DMS 273 (cell line): ENCODE measurements at regions not wholly inside any gene's neighbourhood (a gene's known extent, or its start where the extent isn't known, plus 50 kb on each side); places are given as distances from the start of the nearest gene placed in this dataset.

Source experiments
- DNase-seq: peaks from one replicate; lab custom pipeline; 2025; ENCODE audit not compliant: unreplicated experiment; lab: John Stamatoyannopoulos, UW

DNA sequence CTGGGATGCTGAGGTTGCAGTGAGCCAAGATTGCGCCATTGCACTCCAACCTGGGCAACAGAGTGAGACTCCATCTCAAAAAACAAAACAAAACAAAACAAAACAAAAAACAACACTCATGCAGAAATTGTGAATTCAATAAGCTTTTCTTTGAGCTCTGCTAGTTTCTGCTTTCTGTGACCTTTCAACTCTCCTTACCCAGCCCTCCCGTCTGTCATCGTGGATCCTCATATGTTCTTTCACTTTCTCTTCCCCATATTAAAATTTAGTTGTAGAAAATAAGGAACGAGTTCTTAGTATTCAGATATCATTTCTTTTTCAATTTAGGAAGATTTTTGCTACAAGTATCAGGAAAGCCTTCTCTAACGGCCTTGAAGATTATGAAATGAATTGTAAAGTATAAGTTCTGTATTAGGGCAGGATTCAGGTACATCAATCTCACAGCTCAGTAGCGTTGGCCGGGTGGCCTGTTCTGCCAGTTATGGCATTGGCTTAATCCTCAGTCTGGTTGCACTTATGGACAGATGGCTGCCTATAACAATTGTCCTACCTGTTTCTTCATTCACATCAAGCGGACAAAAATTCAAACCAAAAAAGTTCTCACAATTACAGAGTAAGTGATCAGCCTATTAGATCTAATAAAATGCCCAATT, 1167.0 kb downstream of the SORCS3 start:
- DNase-seq = no peak

GRCh38 chr10:105803206-105803605, 1162.1 kb downstream of the SORCS3 start:
- DNase-seq = no peak

- no peak for DNase-seq
These were observed 1159.6 kb downstream of the SORCS3 start for GRCh38 chr10:105800641-105801040.

- no peak for DNase-seq
These were observed 1157.3 kb downstream of the SORCS3 start for GRCh38 chr10:105798328-105798889.

DNA sequence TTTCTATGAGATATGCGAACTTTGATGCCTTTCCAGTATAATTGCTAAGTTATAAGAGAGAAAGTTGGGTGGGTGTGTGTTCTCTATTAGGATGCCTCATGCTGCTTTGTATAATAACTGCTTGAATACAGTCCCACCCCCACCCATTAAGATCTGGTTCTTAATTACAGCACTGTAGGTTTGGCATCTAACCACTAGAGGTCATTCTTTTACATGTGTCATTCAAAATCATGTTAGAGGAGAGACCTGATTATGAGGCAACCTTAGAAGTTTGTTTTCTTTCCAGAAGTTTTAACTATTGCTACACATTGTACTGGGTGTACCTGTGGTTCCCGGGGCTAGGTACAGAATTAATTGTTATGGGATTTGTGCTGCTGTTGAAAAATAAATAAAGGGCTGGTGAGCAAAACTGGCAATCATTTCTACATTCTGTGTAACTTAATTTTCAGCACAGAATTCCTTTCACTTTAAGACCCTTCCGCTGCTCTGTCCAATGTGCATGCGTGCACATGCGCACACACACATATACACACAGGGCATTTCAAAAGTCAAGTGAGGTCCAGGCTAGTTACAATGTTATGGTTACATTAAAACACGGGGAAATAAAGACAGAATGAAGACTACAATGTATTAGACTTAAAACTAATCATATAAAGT, 1156.3 kb downstream of the SORCS3 start:
- DNase-seq = peak; percentile 50

GRCh38 chr10:105793071-105793470, 1152.0 kb downstream of the SORCS3 start:
- DNase-seq = no peak

GRCh38 chr10:105785721-105786120, 1144.6 kb downstream of the SORCS3 start:
- no peak for DNase-seq

DNA sequence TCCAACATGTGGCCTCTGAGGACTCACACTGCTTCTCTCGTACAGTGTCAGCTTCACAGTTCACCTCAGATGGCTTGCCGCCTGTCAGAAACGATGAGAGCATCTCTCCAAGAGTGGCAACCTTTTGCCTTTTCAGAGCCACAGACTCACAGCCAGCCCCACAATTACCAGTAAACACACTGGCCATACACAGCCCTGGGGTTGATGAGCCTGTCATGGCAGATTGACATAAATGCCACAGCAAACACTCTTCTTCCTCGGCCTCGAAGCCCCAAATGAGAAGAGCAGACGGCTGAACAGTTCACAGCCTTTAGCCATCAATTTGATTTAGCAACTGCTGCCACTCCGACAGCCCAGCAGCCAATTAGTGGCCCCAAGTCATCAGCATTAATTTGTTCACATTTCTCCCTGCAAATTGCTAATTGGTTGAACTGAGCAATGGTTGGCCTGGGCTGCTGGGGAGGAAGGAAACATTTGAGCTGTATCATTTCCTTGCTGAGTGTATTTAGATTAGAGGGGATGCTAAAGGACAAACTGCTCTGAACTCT, 1142.9 kb downstream of the SORCS3 start:
- no peak for DNase-seq

DNA sequence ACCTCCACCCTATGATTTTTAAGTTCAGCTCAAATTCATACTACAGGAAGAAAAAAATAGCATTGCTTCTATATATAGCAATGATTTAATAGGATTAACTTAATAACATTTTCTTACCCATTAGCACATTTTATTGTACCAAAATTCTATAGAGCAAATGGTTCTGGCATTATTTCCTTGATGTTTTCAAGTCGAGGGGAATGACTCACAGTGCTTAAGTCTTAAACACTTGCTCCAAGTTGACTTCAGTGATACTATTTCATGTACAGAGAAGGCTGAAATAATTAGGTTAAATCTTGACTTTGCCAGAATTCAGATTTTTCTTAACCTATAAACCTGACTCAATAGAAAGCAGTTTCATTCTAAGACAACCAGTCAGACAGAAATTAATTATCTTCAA, 1133.8 kb downstream of the SORCS3 start:
- DNase-seq = no peak

DNA sequence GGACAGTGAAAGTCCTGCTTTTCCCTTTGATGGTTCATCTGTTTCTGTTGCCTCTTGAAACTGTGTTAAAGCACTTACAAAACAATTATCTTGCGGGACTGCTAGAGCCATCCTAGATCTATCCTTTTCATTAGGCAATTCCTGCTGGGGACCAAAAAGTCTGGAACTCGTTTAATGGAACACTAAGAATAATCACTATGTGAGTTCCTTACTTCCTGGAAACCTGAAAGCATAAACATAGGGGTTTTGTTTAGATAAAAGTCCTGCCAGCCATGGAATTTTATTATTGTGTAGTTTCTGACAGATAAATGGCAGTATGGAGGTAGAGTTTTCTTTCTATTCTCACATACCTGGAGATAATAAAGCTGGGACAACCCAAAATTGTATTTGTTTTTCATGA, 1133.3 kb downstream of the SORCS3 start:
- no peak for DNase-seq

DNA sequence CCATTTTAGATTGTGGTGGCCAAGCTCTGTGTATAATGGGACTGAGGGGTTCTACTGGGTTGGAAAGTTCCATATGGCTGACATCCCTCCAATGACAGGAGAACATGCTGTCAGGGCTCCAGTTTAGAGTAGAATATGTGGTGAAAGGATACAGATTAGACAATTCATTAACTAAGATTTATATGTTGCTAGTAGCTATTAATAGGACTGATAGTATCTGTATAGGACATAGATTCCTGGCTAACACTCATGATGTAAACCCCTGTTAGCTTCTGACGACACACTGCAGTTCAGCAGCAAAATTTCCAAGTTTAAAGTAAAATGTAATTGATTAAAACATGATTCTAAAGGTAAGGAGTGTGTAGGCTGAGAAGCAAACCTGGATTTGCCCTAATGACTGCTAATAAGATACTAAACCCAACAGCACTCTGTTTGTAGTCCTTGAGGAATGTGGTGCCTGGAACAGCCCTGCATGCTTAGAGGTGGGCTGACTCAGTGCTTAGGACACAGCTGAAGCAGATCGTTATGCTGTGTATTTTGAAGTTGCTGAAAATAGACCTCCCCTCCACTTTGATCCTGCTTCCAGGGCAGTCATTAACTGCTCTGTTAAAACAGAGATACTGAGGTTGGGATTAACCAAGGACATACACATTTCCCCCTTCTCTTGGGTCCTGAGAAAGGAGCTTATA, 1129.6 kb downstream of the SORCS3 start:
- DNase-seq = no peak

DNA sequence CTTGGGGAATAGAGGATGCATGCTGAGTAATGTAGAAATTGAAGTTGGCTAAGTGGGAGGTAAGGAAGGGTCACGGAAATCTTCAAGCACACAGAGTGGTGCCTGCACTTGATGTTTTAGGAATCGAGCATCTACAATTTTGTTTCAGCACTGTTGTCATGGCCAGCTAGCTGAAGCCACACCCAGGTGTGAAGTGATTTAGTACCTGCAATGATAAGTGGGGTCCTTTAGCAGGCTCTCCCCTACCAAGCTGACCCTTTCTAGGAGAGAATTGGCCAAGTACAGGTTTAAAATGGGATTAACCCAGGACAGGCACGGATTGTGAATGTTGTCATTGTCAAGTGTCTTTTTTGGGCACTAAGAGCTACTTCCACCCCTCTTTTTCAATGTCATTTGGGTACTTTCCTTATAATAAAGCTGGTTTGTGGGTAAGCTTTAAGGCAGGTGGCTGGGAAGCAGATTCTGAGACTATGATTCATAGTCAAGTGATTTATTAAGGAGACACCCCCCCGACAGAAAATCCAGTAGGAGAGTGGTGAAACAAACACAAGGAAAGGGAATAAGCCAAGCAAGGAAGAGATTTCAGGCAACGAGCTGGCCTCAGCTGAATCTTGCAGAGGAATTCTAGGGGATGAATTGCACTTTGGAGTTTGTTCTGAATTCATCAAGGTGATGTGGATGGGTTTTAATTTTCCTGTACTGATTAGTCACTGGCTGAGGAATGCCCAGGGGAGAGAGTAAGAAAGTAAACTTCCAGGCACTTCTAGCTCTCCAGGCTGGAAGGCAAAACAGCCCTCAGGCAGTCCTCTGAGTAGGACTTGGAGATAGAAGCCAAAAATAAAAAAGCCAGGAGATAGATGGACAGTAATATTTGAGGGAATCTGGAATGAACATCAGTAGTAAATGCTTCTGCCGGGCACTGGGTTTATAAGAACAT, 1128.4 kb downstream of the SORCS3 start:
- no peak for DNase-seq

DNA sequence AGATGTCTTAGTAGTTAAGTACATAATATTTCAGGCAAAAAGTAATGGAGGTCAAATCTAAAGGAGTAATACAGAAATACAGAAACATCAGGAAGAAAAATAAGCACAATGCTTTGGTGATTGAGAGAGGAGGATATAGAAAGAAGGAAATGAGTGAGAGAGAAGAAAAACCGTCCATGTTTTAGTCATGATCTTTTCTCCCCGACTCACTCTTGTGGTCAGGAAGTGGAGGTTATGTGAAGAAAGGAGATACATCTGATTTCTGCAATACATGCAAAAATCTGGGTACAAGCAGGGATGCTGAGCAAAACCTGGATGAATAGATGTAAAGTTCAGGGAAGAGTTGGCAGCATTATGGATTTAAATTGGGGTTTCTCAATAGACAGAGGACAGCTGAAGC, 1122.5 kb downstream of the SORCS3 start:
- no peak for DNase-seq

DNA sequence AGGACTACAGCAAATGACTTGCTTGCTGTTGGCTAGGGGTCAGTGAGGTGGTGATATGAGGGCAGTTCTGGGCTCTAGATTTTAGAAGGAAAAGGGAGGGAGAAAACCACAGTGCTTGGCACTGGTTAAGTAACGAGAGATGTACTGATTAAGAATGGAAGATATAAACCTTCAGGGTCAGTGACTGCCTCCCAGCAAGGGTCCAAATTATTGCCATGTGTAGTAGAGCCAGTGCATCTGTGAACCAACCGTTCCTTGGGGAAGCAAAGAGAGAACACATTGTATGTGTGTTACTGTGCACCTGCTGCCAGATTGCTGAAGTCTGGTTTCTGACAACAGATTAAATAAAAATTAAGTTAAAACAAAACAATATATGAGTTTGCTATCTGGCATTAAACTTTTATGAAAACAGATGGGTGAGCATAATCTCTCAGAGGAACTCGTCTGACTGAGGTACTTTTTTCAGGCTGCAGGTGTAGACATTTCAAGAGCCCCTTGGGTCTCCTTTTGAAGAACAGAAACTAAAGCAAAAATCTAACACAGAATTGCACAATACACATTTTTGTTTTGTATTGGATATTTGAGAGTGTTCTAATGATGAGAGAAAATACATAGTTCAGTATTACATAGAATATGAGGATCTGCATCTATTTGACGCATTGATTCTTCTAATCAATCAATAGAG, 1120.6 kb downstream of the SORCS3 start:
- no peak for DNase-seq

DNA sequence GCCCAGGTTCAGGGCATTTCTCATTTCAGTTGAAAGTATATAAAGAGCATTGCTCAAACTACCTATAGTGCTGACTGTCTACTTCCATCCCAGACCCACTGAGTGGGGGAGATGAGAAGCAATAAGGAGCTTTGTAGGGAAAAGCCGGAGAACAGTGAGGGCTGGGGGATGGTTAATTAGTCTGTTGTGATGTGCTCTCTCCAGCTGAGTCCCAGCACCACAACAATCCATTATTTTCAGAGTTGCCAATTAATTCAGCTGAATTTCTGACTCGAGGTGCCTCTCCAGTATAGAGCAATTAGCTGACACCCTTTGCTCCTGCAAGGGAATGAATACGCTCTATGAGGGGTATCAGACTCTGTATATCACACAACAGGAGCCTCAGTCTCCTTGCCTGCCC, 1118.6 kb downstream of the SORCS3 start:
- DNase-seq = no peak

- DNase-seq = no peak
These were observed 1117.3 kb downstream of the SORCS3 start for GRCh38 chr10:105758209-105758998.

DNA sequence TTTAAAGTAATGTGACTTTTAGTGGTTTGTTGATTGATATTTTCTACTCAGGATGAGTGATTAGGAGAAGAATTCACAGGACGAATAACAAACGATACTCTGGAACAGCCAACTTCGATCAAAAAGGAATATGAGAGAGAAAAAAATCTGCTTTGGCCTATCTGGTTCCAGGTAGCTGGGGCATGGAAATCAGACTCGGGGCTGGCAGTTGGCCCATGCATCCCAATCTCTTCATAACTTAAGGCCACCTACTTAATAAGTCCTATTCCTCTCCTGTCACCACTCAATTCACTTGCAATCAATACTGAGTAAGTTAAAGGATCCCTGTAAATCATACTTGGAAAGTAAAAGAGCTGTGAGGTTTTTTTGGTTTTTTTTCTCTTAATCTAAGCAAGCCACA, 1116.2 kb downstream of the SORCS3 start:
- DNase-seq = no peak

DNA sequence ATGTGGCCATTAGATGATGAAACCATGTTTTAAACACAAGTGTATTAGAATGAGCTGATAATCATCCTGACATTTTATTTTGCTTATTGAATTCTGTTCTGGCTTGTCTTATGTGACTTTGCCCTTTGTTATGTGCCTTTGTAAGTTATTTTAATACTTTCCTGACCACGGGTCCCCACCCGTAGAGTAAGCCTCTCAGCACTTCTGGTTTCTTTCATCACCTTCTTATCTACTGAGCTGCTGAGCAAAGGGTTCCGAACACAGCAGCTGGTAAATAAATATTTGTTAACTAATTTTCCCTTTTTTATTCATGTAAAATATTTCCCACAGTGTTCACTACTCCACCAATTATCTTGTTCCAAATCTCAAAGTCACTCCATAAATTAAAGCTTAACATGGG, 1115.3 kb downstream of the SORCS3 start:
- no peak for DNase-seq

DNA sequence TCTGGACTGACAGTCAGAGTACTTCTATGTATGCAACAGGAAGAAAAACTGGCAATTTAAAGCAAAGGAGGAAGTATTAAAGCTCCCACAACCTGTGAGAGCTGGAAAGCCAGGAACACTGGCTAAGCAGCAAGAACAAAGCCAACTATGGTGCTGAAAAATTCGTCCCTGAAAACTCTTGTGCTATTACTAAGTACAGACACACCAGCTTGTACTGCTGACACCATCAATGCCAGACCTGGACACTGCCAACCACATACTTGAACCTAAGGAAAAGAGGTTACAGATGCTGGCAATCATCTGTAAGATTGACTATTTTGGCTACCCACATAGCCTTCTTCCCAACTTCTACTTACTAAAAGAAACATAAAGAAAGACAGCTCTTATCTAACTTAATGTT, 1110.6 kb downstream of the SORCS3 start:
- DNase-seq = no peak
